Activated T-helper 1 cell treated with anti-CD3 and anti-CD28 coated beads, Interleukin-2, amount 50 U/mL, for 16 hours (primary cell): ENCODE measurements at regions not wholly inside any gene's neighbourhood (a gene's known extent, or its start where the extent isn't known, plus 50 kb on each side); places are given as distances from the start of the nearest gene placed in this dataset.
A peak's percentile ranks its signal among the peaks of the same experiment; 100 is the strongest.

ENCODE experiments used
- DNase-seq, 2 donors: peaks; one replicate each; pipeline ENCODE4 v3.0.0-alpha.2; 2020; ENCODE audit warnings: low read depth in 1 of 2, low spot score in 1 of 2

DNA sequence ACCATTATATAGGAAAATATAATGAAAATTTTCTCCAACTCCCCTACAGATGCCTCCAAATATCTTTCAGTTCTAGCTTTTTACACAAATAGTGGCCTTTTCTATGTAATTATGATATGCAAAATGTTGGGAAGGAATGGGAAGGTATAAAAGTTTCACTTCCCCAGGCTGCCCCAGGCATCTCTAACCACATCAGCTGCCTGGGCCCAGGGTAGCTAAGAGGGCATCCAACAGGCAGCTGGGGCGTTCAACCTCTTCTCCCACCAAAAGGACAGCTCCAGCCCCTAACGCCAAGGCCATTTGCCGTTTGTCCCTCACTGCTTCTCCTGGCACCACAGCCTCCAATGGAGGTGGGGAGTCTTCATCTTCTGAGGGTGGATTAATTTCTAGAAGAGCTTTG, 188.1 kb upstream of the TSC22D2 start:
- DNase-seq, result no peak

DNA sequence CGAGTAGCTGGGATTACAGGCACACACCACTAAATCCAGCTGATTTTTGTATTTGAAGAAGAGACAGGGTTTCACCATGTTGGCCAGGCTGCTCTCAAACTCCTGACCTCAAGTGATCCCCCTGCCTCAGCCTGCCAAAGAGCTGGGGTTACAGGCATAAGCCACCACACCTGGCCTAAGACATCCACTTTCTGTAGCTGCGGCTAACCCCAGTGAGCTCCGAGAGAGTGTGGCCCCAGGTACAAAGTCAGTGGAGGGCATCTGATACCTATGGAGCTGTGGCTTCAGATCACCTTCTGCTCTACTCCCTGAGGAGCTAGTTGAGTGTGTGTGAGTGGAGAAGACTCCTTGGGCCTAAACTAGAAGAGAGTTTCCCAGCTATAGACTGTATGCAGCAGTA, 189.3 kb upstream of the TSC22D2 start:
- DNase-seq, result no peak

DNA sequence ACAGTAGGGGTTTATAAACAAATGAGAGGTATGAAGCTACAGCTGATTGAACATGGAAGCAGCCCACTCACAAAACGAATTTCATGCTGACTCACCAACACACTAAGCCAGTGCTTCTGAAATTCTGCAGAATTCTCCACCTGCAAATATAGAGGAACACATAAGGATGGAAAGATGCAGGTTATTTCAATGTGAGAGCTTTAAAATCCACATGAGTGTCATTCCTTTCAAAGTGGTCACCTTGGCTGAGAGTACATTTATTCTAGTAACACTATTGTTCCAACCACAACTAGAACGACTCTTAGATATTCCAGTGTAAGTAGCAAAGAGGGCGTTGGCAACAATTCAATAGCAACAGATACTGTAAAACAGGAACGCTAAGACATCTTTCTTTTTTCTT, 189.9 kb upstream of the TSC22D2 start:
- no peak for DNase-seq

DNA sequence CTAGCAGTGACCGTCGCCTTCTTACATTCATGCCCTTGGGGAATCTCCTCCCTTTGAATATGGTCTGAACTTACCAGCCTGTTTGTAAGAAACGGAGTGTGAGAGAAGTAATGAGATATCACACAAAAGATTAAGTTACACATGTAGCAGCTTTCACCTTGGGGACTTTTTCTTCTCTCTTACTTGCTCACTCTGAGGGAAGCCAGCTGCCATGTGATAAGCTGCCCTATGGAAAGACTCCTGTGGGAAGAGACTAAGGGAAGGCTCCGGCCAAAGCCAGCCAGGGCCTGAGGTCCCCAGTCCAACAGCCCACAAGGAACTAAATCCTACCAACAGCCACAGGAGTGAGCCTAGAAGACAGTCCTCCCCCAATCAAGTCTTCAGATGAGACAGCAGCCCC, 190.4 kb upstream of the TSC22D2 start:
- no peak for DNase-seq

DNA sequence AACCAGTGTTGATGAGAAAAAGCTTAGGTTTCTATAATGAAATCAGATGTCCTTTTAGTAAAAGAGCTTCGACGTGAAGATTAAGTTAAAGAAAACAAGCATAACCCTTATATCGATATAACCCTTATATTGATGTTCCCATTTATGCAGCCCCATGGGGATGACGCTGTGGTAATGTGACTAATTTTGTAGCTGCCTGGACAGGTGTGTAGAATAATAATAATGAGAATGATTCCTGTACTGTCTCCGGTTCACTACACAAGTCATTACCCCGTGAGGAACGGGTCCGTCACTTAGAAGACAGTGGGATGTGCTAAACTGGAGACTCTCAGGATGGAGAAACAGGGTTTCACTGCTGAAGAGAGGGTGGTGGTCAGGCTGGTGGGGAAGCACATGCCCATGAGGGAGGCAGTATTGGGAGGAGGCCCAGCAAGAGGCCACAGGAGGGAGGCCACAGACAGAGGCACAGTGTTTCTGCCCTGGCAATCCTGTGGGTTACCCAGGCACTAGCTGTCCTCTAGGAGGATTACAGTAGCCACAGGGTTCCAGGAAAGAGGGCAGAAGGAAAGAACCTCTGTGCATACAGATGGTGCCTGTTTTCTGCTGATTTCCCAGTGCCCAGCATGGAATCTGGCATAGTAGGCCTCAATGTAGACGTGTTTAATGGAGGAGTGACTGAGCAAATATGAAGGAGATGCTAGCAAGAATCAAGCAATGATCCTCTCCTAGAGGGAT, 191.1 kb upstream of the TSC22D2 start:
- DNase-seq, result no peak

DNA sequence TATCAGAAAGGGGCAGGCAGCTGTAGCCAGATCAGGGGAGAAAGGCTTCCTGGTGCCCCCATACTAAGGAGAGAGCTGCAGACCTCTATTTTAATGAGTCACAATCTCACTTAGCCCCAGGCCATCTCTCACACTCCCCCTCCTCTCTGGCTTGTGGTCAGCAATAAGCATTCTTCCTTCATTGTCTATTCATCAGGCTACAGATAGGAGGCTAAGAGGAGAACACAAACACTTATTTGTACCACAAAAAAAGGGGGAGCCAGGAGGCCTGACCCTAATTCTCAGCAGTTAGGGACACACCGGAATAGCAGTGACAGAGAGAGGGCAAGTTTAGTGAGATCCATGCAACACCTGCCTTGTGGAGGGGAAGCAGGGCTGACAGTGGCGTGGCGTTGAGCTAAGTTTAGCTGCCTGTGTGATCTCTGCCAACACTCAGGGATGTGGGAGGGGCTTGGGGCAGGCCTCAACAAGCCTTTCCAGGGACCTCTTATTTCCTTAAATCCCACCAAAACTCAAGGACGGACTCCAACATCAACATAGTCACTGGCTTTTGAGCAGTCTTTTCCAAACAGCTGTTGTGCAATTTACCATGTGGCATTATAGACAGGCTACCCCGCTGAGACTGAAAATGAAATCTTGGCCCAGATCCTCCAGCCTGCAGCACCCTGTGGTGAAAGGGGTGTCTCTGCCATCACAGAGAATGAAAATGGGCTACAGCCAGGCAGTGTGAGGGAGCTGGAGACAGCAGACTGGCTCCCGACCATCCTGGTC, 191.9 kb upstream of the TSC22D2 start:
- DNase-seq, result no peak

DNA sequence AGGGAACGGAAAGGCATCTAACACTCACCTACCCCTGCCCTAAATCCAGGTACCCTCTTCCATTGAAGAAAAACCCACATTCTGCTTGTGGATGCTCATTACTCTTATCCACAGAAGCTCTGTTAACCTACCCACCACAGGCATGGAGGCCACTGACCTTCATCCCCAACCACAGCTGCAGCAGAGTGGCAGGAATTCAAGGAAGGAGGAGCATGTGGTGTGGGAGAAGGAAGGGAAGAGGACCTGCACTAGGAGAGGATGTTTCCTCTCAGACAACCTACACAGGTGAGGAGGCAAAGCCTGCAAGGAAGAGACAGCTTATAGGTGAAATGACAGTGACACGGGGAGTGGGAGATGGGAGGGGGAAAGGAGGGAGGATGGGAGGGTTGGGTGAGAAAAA, 192.5 kb upstream of the TSC22D2 start:
- no peak for DNase-seq

DNA sequence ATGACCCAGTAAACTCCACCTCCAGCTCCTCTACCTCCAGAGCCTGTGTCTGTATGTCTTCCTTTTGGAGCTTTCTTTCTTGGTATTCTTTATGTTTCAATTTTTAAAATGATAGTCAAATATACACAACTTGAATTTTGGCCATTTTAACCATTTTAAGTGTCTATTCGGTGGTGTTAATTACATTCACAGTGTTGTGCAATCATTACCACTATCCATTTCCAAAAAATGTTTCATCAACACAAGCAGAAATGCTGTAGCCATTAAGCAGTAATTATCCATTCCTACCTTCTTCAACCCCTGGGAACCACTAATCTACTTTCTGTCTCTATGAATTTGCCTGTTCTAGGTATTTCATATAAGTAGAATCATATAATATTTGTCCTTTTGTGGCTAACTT, 194.5 kb upstream of the TSC22D2 start:
- DNase-seq, result no peak

DNA sequence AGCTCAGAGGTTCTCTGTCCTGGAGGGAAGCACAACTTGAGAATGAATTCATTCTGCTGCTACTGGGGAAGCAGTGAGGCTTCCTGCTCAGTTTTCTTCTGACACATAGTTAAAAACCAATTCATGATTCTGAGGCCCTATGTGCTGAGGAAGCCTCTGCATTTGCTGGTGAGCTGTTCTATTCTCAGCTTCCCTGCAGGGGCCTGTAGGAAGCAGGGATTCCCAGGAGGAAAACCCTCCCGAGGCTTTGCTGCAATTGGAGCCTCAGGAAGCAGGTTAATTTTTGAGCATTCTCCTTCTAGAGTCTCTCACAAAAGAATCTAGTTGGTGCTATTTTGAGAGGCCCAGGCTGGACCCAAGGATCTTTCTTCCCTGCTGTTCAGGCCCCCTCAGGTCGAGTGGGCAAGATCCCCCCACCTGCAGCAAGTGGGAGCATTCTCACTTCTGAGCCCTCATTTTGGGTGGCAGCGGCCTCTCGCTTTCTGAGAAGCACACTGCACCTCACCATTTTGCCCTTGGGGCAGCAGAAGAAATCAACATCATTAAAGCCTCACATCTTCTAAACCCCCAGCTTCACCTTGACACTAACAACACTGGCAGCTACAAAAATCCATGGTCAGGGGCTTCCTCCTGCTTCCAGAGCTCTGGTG, 197.5 kb upstream of the TSC22D2 start:
- no peak for DNase-seq

DNA sequence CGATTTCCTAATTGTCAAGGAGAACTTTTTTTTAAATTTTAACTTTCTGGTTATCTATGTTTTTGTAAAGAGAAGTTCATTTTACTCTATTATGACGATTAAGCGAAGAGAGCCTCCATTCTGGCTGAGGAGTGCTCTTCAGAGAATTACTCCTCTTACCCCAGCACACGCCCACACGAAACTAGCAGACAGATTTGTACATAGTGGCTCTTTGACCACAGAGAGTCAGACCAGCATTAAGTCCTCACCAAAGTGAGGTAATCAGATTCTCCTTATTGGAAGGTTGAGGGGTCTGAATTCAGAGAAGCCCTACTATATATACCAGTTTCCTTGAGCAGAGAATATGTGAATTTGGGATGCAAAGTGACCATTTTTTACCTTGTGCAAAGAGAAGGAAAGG, 204.8 kb upstream of the TSC22D2 start:
- no peak for DNase-seq

DNA sequence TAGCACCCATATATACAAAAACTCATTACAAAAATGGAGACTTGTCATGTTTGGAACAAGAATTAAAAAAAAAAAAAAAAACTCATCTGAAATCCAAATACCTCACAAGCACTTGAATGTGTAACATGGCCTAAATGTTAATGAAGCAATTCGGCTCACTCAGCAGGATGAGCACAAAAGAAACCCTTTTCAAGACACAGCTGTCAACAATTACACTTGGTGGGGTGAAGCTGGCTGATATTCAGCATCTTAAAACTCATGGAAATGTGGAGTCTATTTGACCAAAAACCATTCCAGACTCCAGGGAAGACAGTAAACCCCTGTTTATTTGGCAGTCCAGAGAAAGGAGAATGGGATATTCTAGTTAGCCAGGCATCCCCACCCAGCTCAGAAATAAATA, 205.4 kb upstream of the TSC22D2 start:
- DNase-seq, result no peak

DNA sequence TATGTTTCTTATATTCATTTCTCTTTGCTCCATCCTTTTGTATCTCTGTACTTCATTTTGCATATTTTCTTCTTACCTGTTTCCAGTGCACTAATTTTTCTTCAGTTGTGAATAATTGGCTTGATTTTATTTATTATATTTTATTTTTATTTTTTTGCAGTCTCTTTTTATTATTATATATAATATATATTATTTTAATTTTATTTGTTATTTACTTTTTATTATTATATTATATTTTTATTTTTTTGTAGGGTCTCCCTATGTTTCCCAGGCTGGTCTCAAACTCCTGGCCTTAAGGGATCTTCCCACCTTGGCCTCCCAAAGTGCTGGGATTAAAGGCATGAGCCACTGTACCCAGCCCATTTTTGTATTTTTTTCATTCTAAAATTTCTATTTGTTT, 213.1 kb upstream of the TSC22D2 start:
- no peak for DNase-seq

DNA sequence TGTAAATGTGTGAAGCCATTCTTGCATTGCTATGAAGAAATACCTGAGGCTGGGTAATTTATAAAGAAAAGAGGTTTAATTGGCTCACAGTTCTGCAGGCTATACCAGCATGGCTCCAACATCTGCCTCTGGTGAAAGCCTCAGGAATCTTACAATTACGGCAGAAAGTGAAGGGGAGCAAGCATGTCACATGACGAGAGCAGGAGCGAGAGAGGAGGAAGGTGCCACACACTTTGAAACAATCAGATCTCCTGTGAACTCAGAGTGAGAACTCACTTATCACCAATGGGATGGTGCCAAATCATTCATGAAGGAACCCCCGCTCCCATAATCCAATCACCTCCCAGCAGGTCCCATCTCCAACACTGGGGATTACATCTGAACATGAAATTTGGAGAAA, 213.6 kb upstream of the TSC22D2 start:
- no peak for DNase-seq

DNA sequence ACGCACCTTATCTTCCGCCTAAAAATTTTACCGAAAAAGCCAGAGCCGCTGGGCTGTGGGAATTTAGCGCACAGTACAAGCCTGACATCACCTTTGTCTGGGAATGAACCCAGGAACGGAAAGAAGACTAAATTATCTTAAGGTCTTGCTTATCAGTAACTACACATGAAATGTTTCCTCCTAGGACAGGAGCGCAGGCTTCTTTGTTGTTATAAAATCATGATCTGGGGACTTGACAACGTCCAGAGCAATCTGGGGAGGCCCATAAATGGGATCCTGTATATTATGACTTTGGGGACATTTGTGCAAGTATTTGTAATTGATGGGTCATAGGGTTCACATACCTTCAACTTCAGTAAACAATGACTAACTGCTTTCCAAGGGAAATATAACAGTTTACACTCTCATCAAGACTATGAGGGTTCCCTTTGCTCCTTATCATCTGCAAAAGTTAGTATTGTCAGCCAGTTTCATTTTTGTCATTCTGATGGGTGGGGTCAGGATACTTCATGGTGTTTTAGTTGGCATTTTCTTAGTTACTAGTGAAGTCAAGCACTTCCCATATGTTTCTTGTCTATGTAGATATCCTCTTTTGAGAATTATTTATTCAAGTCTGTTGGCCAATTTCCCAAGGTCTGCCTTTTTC, 213.9 kb upstream of the PFN2 start:
- DNase-seq, result no peak

DNA sequence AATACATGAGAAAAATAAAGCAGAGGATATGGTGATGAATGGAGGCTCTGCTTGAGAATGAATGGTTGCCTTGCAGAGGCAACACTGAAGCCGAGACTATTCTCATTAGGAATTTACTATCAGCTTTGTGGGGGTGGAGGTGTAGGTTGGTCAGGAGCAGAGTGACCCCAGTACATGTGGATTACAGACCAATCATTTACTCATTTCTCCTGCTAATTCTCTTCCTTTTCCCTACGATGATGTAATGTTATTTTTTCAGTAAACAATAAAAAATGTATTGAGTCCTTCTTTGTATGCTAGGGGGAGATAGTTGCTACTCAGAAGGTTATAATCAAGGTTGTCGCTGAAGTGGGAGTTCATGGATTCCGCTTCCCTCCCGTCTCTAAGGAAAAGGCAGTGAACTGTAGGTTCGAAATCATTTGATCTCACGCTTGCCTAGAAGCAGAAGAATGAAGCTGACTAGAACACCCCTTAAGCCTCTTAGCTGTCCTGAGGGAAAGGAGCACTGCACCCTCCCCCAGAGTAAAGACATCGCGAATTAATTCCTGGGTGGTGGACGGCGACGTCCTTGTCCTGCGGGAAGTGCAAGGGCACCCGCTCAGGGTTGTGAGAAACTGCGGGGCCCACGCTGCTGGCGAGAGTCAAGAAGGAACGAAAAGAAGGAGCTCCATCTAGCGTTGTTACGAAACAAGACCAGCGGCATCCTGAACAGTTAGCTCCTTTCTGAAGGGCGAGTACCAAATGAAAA, 213.2 kb upstream of the PFN2 start:
- DNase-seq, result peak; percentile 5 to 9

DNA sequence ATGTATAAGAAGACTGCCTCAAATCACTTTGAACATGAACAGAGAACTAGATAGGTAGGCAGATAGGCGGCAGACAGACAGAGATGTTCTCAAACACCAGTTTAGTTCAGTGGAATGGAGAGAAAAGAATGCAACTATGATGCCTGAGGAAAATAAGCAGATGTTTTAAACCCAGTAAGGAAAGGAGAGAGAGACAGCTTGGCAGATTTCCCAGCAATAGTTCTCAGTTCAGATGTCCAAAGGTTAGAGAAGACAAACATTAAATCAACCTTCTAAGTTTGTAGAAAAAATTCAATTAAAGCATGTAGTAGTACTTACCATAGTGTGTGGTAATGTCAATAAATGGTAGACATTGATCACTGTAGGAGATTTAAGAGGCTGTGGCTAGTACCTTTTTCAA, 209.6 kb upstream of the PFN2 start:
- no peak for DNase-seq

DNA sequence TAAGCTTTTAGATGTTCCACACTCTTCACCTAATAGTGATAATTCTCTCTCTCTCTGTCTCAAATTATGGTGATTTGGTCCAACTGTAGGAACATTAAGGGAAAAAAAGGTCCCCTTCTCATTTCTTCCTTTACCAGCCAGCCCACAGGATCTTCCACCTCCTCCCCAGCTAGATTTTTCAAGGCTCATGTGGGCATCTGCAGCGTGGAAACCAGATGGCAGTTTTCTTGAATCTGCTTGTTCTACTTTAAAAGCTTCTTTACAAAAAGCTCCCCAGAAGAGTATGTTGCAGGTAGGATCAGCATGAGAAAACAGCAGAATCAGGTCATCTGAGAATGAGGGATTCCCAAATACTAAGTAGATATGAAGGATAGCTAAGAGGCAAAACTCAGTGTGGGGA, 208.6 kb upstream of the PFN2 start:
- DNase-seq, result no peak

DNA sequence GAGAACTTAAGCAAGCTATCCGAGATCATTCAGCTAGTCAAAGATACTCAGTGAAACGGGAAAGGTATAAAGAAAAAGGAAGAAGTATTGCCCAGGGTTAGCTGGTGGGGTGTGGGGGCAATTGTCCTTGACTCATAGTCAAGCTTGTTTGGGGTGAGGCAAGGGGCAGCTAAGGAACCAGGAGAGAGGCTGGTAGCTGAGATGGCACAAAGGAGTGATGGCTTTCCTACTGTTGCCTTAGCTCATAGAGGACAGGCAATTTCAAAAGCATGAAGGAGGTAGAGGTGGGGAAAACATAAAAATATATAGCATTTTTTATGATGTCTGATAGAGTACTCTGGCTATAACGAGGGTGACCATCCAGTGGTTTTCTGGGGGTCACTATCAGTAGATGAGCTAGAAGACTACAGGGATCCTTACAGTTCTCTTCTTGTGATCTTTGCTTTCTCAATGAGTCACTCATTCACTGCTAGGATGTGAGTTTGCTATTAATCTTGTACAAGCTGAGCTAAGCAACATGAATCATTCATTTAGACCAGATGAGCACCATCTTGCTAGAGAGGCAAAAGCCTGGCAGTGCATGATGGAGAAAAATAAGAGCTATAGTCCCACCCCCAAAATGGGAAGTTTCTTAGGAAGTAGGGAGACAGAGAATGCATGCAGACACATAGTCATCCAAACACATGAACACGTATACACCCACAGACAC, 207.1 kb upstream of the PFN2 start:
- no peak for DNase-seq

DNA sequence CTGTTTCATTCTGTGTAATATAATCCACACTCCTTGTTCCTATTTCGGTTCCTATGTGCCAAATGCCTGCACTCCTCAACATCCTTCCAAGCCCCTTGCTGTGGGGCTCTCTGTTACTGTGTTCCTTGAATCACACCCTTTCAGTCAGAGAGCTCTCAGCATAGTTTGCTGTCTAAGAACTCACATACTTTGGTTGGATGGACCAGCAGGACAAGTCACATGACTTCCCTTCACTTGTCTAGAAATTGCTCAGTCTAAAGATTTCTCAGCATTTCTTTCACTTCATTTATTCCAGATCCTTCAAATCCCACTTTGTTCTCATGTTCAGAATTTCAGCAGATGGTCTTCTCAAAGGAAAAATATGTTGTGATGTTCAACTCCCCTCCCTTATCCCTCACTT, 203.5 kb upstream of the PFN2 start:
- DNase-seq, result no peak

DNA sequence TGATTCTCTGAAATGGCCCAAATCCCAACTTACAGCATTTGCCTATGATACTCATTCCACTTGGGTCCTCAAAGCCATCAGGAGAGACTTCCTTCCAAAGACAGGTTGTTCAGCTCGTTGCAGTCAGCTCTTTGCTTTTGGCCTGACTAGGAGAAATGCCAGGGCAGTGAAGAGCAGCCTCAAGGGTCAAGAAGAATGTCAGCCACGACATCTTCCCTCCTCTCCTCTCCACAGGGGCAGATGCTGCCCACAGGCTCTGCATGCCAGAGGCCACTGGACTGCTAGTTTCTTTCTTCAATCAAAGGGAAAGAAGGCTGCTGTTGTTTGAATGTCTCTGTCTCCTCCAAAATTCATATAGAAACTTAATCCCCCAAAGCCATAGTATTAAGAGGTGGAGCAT, 201.7 kb upstream of the PFN2 start:
- no peak for DNase-seq
